H1 (cell line): ENCODE measurements at regions not wholly inside any gene's neighbourhood (a gene's known extent, or its start where the extent isn't known, plus 50 kb on each side); places are given as distances from the start of the nearest gene placed in this dataset.

Experiments
- CTCF ChIA-PET: fragments of 300-600 bp; sonication (Branson Sonifier 250); formaldehyde crosslinking; loops from one replicate; lab custom pipeline; 2021; ENCODE audit not compliant: partially characterized antibody; lab: Charles Lee
- POLR2A ChIA-PET: fragments of 300-600 bp; sonication (Branson Sonifier 250); formaldehyde crosslinking; loops from one replicate; lab custom pipeline; 2021; ENCODE audit warnings: inconsistent platforms; ENCODE audit not compliant: partially characterized antibody; lab: Charles Lee
- DNase-seq, 2 experiments: peaks; one replicate each; pipeline versions ENCODE4 v3.0.0 to v3.0.0-alpha.2; 2010 to 2022; ENCODE audit warnings: low spot score in 2 of 2, low read depth in 1 of 2, mixed read lengths in 1 of 2
- FAIRE-seq: peaks from 2 replicates; lab custom pipeline; 2011; peaks lifted over from hg19 to GRCh38; lab: Jason Lieb, UNC
- H2AFZ ChIP-seq: 2 replicates; pipeline ENCODE4 v1.8.1; 2012; ENCODE audit warnings: low read length, inconsistent platforms
- H2AK5ac ChIP-seq: 2 replicates; pipeline ENCODE4 v1.6.1; 2013; ENCODE audit warnings: low read depth, low read length
- H2BK120ac ChIP-seq: replicated peaks from 2 replicates; pipeline ENCODE3; 2013; ENCODE audit warnings: low read depth, low read length, inconsistent platforms
- H2BK12ac ChIP-seq: 2 replicates; pipeline ENCODE4 v1.6.1; 2013; ENCODE audit warnings: low read depth, low read length
- H2BK15ac ChIP-seq: 2 replicates; pipeline ENCODE4 v1.6.1; 2013; ENCODE audit warnings: low read length
- H2BK20ac ChIP-seq: 2 replicates; pipeline ENCODE4 v1.6.1; 2013; ENCODE audit warnings: low read length
- H2BK5ac ChIP-seq: 2 replicates; pipeline ENCODE4 v1.6.1; 2013; ENCODE audit warnings: low read depth, low read length
- H3K14ac ChIP-seq: 2 replicates; pipeline ENCODE4 v1.6.1; 2013; ENCODE audit warnings: inconsistent platforms; ENCODE audit not compliant: insufficient read length
- H3K18ac ChIP-seq: 2 replicates; pipeline ENCODE4 v1.6.1; 2013; ENCODE audit warnings: low read length; ENCODE audit errors: extremely low read depth
- H3K23ac ChIP-seq: 2 replicates; pipeline ENCODE4 v1.6.1; 2013; ENCODE audit warnings: inconsistent platforms; ENCODE audit not compliant: insufficient read length
- H3K23me2 ChIP-seq: 2 replicates; pipeline ENCODE4 v1.6.1; 2013; ENCODE audit warnings: low read depth, low read length
- H3K27ac ChIP-seq: 2 replicates; pipeline ENCODE4 v1.6.1; 2011; ENCODE audit warnings: low read depth, low read length, inconsistent platforms
- H3K27me3 ChIP-seq, 4 experiments: replicated peaks in 1 of 4; 1 replicate in 1 of 4; 2 replicates in 3 of 4; pipeline versions ENCODE4 v1.6.1 to v1.8.1; 2011 to 2013; ENCODE audit warnings: low read length in 3 of 4, mild to moderate bottlenecking in 3 of 4, inconsistent platforms in 2 of 4, mixed read lengths in 2 of 4, moderate library complexity in 1 of 4; ENCODE audit not compliant: control insufficient read depth in 3 of 4, insufficient read depth in 3 of 4; ENCODE audit errors: extremely low read depth in 1 of 4
- H3K36me3 ChIP-seq, 4 experiments: 2 replicates each; pipeline versions ENCODE4 v1.6.1 to v1.8.1; 2011 to 2013; ENCODE audit warnings: mild to moderate bottlenecking in 4 of 4, low read length in 3 of 4, moderate library complexity in 2 of 4, control low read depth in 1 of 4, inconsistent platforms in 1 of 4; ENCODE audit not compliant: insufficient read depth in 4 of 4, control insufficient read depth in 2 of 4
- H3K4ac ChIP-seq: replicated peaks from 2 replicates; pipeline ENCODE3; 2013; ENCODE audit warnings: low read length, low read depth, mixed read lengths, inconsistent platforms; ENCODE audit not compliant: insufficient read length
- H3K4me1 ChIP-seq, 4 experiments: replicated peaks in 1 of 4; 1 replicate in 1 of 4; 2 replicates in 3 of 4; pipeline versions ENCODE4 v1.6.1 to v1.8.1; 2011 to 2013; ENCODE audit warnings: low read length in 3 of 4, inconsistent platforms in 2 of 4, mixed read lengths in 1 of 4; ENCODE audit not compliant: insufficient read depth in 4 of 4, control insufficient read depth in 3 of 4
- H3K4me2 ChIP-seq, 2 experiments: 2 replicates each; pipeline versions ENCODE4 v1.6.1 to v1.8.1; 2011 to 2013; ENCODE audit warnings: low read depth in 2 of 2, low read length in 2 of 2, control low read depth in 1 of 2, inconsistent platforms in 1 of 2, mild to moderate bottlenecking in 1 of 2; ENCODE audit not compliant: insufficient read depth in 1 of 2
- H3K4me3 ChIP-seq, 4 experiments: fragments of 200-600, 300-600 bp in 1 of 4; sonication (generic), shearing (Covaris generic), sonication (Bioruptor Twin) in 1 of 4; 2 replicates each; pipeline versions ENCODE4 v1.5.1 to v1.8.1; 2011 to 2016; ENCODE audit warnings: low read length in 4 of 4, low read depth in 3 of 4, control low read depth in 2 of 4, inconsistent platforms in 2 of 4, mild to moderate bottlenecking in 2 of 4, mixed read lengths in 1 of 4, moderate library complexity in 1 of 4; ENCODE audit not compliant: insufficient read depth in 2 of 4; ENCODE audit errors: extremely low read depth in 1 of 4
- H3K56ac ChIP-seq: replicated peaks from 2 replicates; pipeline ENCODE3; 2013; ENCODE audit warnings: low read depth, mild to moderate bottlenecking, mixed read lengths, low read length, inconsistent platforms; ENCODE audit not compliant: insufficient read length
- H3K79me1 ChIP-seq: 2 replicates; pipeline ENCODE4 v1.6.1; 2013; ENCODE audit warnings: low read depth, low read length, control low read depth
- H3K79me2 ChIP-seq, 2 experiments: 2 replicates each; pipeline versions ENCODE4 v1.6.1 to v1.8.1; 2012 to 2013; ENCODE audit warnings: low read length in 2 of 2, mild to moderate bottlenecking in 2 of 2, inconsistent platforms in 1 of 2; ENCODE audit not compliant: insufficient read depth in 2 of 2, control insufficient read depth in 1 of 2
- H3K9ac ChIP-seq, 4 experiments: replicated peaks in 1 of 4; 1 replicate in 1 of 4; 2 replicates in 3 of 4; pipeline versions ENCODE4 v1.6.1 to v1.8.1; 2011 to 2013; ENCODE audit warnings: low read depth in 3 of 4, low read length in 3 of 4, control low read depth in 2 of 4, mild to moderate bottlenecking in 2 of 4, moderate library complexity in 2 of 4, inconsistent platforms in 1 of 4; ENCODE audit errors: extremely low read depth in 1 of 4
- H3K9me3 ChIP-seq, 2 experiments: 2 replicates each; pipeline versions ENCODE4 v1.6.1 to v1.8.1; 2012 to 2013; ENCODE audit warnings: mild to moderate bottlenecking in 2 of 2, moderate library complexity in 2 of 2, control low read depth in 1 of 2, inconsistent platforms in 1 of 2, low read depth in 1 of 2, low read length in 1 of 2, mixed read lengths in 1 of 2; ENCODE audit not compliant: insufficient read depth in 2 of 2
- H4K20me1 ChIP-seq, 2 experiments: replicated peaks in 1 of 2; 2 replicates each; pipeline versions ENCODE3 to v1.8.1; 2011 to 2013; ENCODE audit warnings: inconsistent platforms in 2 of 2, low read length in 2 of 2, mild to moderate bottlenecking in 1 of 2; ENCODE audit not compliant: insufficient read depth in 2 of 2, control insufficient read depth in 1 of 2
- H4K5ac ChIP-seq: 2 replicates; pipeline ENCODE4 v1.6.1; 2013; ENCODE audit warnings: low read length, low read depth, mixed read lengths, inconsistent platforms; ENCODE audit not compliant: insufficient read length
- H4K8ac ChIP-seq: 2 replicates; pipeline ENCODE4 v1.8.0; 2013; ENCODE audit warnings: mild to moderate bottlenecking, moderate library complexity, low read length, inconsistent platforms; ENCODE audit not compliant: insufficient read depth; ENCODE audit errors: extremely low read depth
- H4K91ac ChIP-seq: replicated peaks from 2 replicates; pipeline ENCODE3; 2013; ENCODE audit warnings: low read length, mixed read lengths, inconsistent platforms; ENCODE audit not compliant: insufficient read length
- ASH2L ChIP-seq: fragments of 200-600, 300-600 bp; sonication (generic); IDR thresholded peaks from one replicate; pipeline ENCODE4 v1.7.1; 2017; ENCODE audit warnings: low read length
- EP300 ChIP-seq, 2 experiments: IDR thresholded peaks; 1 replicate in 1 of 2; 2 replicates in 1 of 2; pipeline ENCODE4 v1.6.1; 2011 to 2012; ENCODE audit warnings: low read depth in 2 of 2, low read length in 2 of 2, mild to moderate bottlenecking in 2 of 2, borderline replicate concordance in 1 of 2, inconsistent platforms in 1 of 2, moderate library complexity in 1 of 2
- HDAC6 ChIP-seq: IDR thresholded peaks from one replicate; pipeline ENCODE4 v1.7.1; 2012; ENCODE audit warnings: low read depth, mild to moderate bottlenecking, inconsistent platforms, low read length, moderate library complexity
- KDM4A ChIP-seq: IDR thresholded peaks from one replicate; pipeline ENCODE4 v1.7.1; 2012; ENCODE audit warnings: low read depth, mild to moderate bottlenecking, moderate library complexity, low read length, inconsistent platforms; ENCODE audit not compliant: severe bottlenecking
- POLR2A ChIP-seq, 2 experiments: IDR thresholded peaks; 1 replicate in 1 of 2; 2 replicates in 1 of 2; pipeline ENCODE4 v1.6.1; 2011; ENCODE audit warnings: low read depth in 2 of 2, low read length in 2 of 2, mild to moderate bottlenecking in 2 of 2; ENCODE audit errors: control extremely low read depth in 1 of 2
- SP4 ChIP-seq: IDR thresholded peaks from 2 replicates; pipeline ENCODE4 v1.6.1; 2012; ENCODE audit warnings: low read length, inconsistent platforms
- SUZ12 ChIP-seq: fragments of 200-600 bp; sonication (generic); IDR thresholded peaks from 2 replicates; pipeline ENCODE4 v1.6.1; 2012; ENCODE audit warnings: mild to moderate bottlenecking, inconsistent platforms, low read length, moderate library complexity, mixed read lengths
- WGBS, 2 experiments: shearing (Covaris generic) in 1 of 2; methylation state at CpG; one replicate each; pipeline versions ENCODE4 v1.1.6 to v1.1.7; 2013 to 2015; ENCODE audit warnings: low lambda C conversion rate in 2 of 2, mixed read lengths in 2 of 2, inconsistent platforms in 1 of 2, low coverage in 1 of 2, missing lambda C conversion rate in 1 of 2; ENCODE audit not compliant: insufficient replicate concordance in 2 of 2, insufficient coverage in 1 of 2, insufficient read length in 1 of 2; ENCODE audit errors: extremely low coverage in 1 of 2, missing lambda C conversion rate in 1 of 2; 5-methylcytosine and 5-hydroxymethylcytosine counted together
- TF ChIP-seq, protein P1 (sequence below): IDR thresholded peaks from 2 replicates; pipeline ENCODE4 v1.6.1; 2011; ENCODE audit warnings: low read depth, mild to moderate bottlenecking, low read length; ENCODE audit not compliant: insufficient read depth

DNA sequence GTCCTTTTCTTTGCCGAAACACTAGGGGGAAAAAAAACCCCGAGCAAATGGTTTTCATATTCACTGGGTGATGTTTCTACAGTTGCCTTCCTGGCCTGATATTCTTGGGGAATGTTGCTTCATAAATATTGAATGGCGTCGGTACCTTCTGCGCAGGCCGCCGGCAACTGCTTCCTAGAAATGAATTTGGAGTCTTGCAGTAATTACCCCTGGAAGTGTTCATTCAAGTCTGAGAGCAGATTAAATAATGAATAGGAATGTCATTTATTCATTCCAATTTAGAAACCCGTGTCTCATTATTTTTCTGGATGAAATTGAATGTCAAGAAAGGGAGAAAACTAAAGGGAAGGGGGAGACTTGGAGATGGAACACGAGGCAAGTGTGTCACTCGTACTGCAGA lies 179.4 kb upstream of the KCNG1 start:
- H2BK12ac ChIP-seq: no peak overlapping the region
- H2BK120ac ChIP-seq: no peak overlapping the region
- no peak overlapping the region for H4K8ac ChIP-seq
- no peak overlapping the region for H4K91ac ChIP-seq
- no peak for FAIRE-seq
- no peak overlapping the region for H3K9ac ChIP-seq
- no peaks in the 10 kb centered on the region for H3K9me3 ChIP-seq
- no peaks in the 10 kb centered on the region for H3K79me1 ChIP-seq
- no peaks in the 10 kb centered on the region for H3K23me2 ChIP-seq
- H2AFZ ChIP-seq: no peak overlapping the region
- no peak overlapping the region for H3K56ac ChIP-seq
- no peak overlapping the region for H2BK5ac ChIP-seq
- no peak overlapping the region for H3K27ac ChIP-seq
- H4K20me1 ChIP-seq: no peaks in the 10 kb centered on the region
- no peak overlapping the region for H3K4ac ChIP-seq
- H3K18ac ChIP-seq: no peak overlapping the region
- H2BK20ac ChIP-seq: no peak overlapping the region
- H3K23ac ChIP-seq: no peak overlapping the region
- H3K36me3 ChIP-seq: no peaks in the 10 kb centered on the region; a peak in 1 of 8 replicates
- CTCF ChIA-PET: interaction anchor here (0.6 to 1.2 kb wide), 3 partner anchors 72 to 210 kb away, joined by 3 read pairs; no protein-coding TSS in a partner anchor
- no peak overlapping the region for H3K4me2 ChIP-seq
- no peak overlapping the region for H3K14ac ChIP-seq
- WGBS, 2 experiments: 93% methylated on average over 10 of the region's 10 CpGs; no CpG with 5 or more reads in 1 of the 2 experiments
- H2BK15ac ChIP-seq: no peak overlapping the region
- H3K79me2 ChIP-seq: no peaks in the 10 kb centered on the region
- no peak overlapping the region for H4K5ac ChIP-seq
- no peak overlapping the region for H3K4me3 ChIP-seq
- no peak for DNase-seq
- POLR2A ChIA-PET: no interaction called here
- no peak for TF ChIP-seq SUZ12
- TF ChIP-seq KDM4A: no peak
- no peak for TF ChIP-seq SP4
- no peak for TF ChIP-seq HDAC6
- TF ChIP-seq POLR2A (IDR thresholded peaks at IDR 0.05; ENCODE audit: control extremely low read depth in 1 of 2, low read depth in 2 of 2, low read length in 2 of 2): no peak
- TF ChIP-seq, protein P1, sequence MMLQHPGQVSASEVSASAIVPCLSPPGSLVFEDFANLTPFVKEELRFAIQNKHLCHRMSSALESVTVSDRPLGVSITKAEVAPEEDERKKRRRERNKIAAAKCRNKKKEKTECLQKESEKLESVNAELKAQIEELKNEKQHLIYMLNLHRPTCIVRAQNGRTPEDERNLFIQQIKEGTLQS: no peak
- TF ChIP-seq ASH2L: no peak
- TF ChIP-seq EP300 (IDR thresholded peaks at IDR 0.05; ENCODE audit: borderline replicate concordance in 1 of 2, low read depth in 2 of 2, low read length in 2 of 2): no peak
- H3K4me1 ChIP-seq: no peaks in the 10 kb centered on the region
- no peak overlapping the region for H2AK5ac ChIP-seq
- H3K27me3 ChIP-seq: no peaks in the 10 kb centered on the region
